ENCODE measurements at regions not wholly inside any gene's neighbourhood (a gene's known extent, or its start where the extent isn't known, plus 50 kb on each side); places are given as distances from the start of the nearest gene placed in this dataset.

DNA sequence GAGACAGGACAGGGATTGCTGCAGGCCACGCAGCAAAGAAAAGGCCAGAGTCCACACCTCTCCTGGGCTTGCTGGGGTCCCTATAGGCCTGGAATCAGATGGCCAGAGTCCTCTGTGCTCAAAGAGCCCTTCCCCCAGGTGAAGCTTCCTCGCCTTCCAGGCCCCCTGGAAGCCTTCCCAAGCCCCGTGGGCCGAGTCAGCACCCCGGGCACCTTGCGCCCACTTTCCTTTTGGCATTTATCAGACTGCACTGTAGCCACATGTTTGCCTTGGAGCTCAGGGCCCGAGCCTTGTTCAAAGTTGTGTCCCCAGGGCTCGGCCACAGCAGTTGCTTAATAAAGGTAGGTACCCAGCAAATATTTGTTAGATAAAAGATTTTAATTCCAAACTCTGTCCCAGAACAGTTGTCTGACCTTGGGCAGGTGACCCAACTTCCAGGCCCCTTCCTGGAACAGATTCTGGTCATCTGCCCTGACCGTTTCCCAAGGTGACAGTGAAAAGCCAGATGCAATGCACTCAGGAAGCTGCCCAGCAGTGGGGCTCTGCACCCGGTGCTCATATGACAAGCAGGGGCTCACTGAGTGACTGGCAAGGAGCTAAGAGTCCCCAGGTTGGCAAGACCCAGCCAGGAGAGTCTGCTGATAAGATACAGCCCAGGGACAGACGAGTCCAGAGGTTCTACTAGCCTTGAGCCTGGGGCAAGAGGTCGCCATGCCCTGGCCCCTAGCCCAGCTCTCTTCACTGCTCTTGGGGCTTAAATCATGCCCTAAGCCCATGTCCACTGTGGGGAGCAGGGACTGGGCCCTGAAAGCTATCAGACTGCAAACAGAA lies 81.2 kb downstream of the PITPNM2 start (continued):
- TF ChIP-seq SOX13 (IDR thresholded peaks at IDR 0.05) (no peak), SOX13 (CRISPR knock-in tag; conservative IDR thresholded peaks at IDR 0.05 in 1 of 2, IDR thresholded peaks at IDR 0.05 in 1 of 2) (no peak), ZNF629 (CRISPR knock-in tag; conservative IDR thresholded peaks at IDR 0.05) (0 out of 2 replicates have a peak, but pooled peaks have one; percentile 21), YY1 (IDR thresholded peaks at IDR 0.05; ENCODE audit: insufficient read depth, insufficient replicate concordance, low read depth, low read length) (peak; percentile 13), ZNF672 (CRISPR knock-in tag; IDR thresholded peaks at IDR 0.05) (no peak), THAP11 (CRISPR knock-in tag; IDR thresholded peaks at IDR 0.05) (no peak), PHF5A (CRISPR knock-in tag; IDR thresholded peaks at IDR 0.05; ENCODE audit: low read depth, unreplicated experiment) (peak; percentile 10), RFX1 (IDR thresholded peaks at IDR 0.05) (no peak), ARID2 (CRISPR knock-in tag; IDR thresholded peaks at IDR 0.05; ENCODE audit: borderline replicate concordance) (0 out of 2 replicates have a peak, but pooled peaks have one; percentile 8), POLR2A (IDR thresholded peaks at IDR 0.05; ENCODE audit: insufficient read depth in 1 of 2, low read depth in 2 of 2, low read length in 2 of 2) (peak in 1 of 2 experiments; percentile 13; a peak in 1 of 4 replicates), MEF2D (CRISPR knock-in tag; IDR thresholded peaks at IDR 0.05) (peak; percentile 67), MATR3 (CRISPR knock-in tag; IDR thresholded peaks at IDR 0.05) (no peak), MED1 (CRISPR knock-in tag; IDR thresholded peaks at IDR 0.05) (no peak; the same call in 1 of the 2 replicates), ZSCAN20 (CRISPR knock-in tag; IDR thresholded peaks at IDR 0.05; ENCODE audit: borderline replicate concordance) (no peak), ELF1 (CRISPR knock-in tag; IDR thresholded peaks at IDR 0.05) (peak; percentile 36; the same call in 1 of the 2 replicates), XRCC5 (optimal IDR thresholded peaks at IDR 0.05; ENCODE audit: low read length) (peak; percentile 56), IRF2 (CRISPR knock-in tag; IDR thresholded peaks at IDR 0.05) (no peak), KDM2A (CRISPR knock-in tag; IDR thresholded peaks at IDR 0.05; ENCODE audit: borderline replicate concordance, low read depth) (no peak), SETDB1 (CRISPR knock-in tag; IDR thresholded peaks at IDR 0.05; ENCODE audit: borderline replicate concordance) (no peak), ZNF510 (CRISPR knock-in tag; IDR thresholded peaks at IDR 0.05; ENCODE audit: low read depth) (no peak), NFE2L1 (CRISPR knock-in tag; IDR thresholded peaks at IDR 0.05; ENCODE audit: borderline replicate concordance) (no peak), NFIB (CRISPR knock-in tag; IDR thresholded peaks at IDR 0.05; ENCODE audit: borderline replicate concordance) (no peak), NFIC (IDR thresholded peaks at IDR 0.05; ENCODE audit: low read length) (no peak), YEATS4 (CRISPR knock-in tag; IDR thresholded peaks at IDR 0.05; ENCODE audit: borderline replicate concordance) (peak; percentile 19; the same call in 1 of the 2 replicates), ZNF263 (CRISPR knock-in tag; IDR thresholded peaks at IDR 0.05) (0 out of 2 replicates have a peak, but pooled peaks have one; percentile 4)
- TF ChIP-seq, protein P1, sequence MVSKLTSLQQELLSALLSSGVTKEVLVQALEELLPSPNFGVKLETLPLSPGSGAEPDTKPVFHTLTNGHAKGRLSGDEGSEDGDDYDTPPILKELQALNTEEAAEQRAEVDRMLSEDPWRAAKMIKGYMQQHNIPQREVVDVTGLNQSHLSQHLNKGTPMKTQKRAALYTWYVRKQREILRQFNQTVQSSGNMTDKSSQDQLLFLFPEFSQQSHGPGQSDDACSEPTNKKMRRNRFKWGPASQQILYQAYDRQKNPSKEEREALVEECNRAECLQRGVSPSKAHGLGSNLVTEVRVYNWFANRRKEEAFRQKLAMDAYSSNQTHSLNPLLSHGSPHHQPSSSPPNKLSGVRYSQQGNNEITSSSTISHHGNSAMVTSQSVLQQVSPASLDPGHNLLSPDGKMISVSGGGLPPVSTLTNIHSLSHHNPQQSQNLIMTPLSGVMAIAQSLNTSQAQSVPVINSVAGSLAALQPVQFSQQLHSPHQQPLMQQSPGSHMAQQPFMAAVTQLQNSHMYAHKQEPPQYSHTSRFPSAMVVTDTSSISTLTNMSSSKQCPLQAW (CRISPR knock-in tag; IDR thresholded peaks at IDR 0.05): peak; percentile 42; the same call in 1 of the 2 replicates
- TF ChIP-seq, protein P2, sequence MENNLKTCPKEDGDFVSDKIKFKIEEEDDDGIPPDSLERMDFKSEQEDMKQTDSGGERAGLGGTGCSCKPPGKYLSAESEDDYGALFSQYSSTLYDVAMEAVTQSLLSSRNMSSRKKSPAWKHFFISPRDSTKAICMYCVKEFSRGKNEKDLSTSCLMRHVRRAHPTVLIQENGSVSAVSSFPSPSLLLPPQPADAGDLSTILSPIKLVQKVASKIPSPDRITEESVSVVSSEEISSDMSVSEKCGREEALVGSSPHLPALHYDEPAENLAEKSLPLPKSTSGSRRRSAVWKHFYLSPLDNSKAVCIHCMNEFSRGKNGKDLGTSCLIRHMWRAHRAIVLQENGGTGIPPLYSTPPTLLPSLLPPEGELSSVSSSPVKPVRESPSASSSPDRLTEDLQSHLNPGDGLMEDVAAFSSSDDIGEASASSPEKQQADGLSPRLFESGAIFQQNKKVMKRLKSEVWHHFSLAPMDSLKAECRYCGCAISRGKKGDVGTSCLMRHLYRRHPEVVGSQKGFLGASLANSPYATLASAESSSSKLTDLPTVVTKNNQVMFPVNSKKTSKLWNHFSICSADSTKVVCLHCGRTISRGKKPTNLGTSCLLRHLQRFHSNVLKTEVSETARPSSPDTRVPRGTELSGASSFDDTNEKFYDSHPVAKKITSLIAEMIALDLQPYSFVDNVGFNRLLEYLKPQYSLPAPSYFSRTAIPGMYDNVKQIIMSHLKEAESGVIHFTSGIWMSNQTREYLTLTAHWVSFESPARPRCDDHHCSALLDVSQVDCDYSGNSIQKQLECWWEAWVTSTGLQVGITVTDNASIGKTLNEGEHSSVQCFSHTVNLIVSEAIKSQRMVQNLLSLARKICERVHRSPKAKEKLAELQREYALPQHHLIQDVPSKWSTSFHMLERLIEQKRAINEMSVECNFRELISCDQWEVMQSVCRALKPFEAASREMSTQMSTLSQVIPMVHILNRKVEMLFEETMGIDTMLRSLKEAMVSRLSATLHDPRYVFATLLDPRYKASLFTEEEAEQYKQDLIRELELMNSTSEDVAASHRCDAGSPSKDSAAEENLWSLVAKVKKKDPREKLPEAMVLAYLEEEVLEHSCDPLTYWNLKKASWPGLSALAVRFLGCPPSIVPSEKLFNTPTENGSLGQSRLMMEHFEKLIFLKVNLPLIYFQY (CRISPR knock-in tag; IDR thresholded peaks at IDR 0.05; ENCODE audit: borderline replicate concordance): peak; percentile 71; the same call in 1 of the 2 replicates

Measured in HepG2 (cell line).